ENCODE measurements at regions not wholly inside any gene's neighbourhood (a gene's known extent, or its start where the extent isn't known, plus 50 kb on each side); places are given as distances from the start of the nearest gene placed in this dataset.
"Not testable (repeated sequence)": the region's sequence is repeated elsewhere in the genome, so short reads cannot be mapped to it uniquely, and the experiment has no call there.

DNA sequence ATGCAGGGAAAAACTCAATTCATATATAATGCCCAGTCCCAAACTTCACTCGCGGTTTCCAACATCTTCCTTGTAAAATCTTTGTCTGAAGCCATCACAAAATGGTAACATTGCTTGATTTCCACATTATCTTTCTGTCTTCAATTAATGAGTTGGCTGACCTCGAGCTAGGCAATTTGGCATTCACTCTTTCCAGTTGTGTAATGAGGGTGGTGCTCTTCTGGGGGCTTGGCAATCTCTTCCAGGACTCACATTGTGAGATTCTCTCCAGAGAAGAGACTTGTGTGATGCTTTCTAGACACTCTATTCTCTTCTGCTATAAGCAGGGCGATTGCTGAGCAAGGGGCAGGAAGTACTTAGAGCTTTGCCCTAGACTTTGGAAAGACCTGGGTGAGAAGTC, 179.5 kb downstream of the JCAD start:
- DNase-seq, result no peak

DNA sequence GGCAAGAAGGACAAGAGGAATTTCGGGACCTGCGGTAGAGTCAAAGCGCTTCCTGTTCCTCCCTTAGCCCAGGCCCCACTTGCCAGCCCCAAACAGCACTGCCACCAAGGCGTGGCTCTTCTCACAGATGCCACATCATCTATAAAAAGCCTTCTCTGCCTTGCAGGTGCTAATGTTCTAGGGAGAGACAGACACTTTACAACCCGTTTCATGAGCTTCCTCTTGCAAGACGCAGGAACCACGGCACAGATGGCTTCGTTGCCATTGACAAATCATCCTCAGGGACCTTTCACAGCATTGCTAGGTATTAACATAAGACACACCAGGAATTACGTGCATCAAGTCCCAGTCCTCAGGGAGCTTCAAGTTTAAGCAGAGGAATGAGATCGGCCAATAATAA, 180.9 kb downstream of the JCAD start:
- DNase-seq, result no peak

DNA sequence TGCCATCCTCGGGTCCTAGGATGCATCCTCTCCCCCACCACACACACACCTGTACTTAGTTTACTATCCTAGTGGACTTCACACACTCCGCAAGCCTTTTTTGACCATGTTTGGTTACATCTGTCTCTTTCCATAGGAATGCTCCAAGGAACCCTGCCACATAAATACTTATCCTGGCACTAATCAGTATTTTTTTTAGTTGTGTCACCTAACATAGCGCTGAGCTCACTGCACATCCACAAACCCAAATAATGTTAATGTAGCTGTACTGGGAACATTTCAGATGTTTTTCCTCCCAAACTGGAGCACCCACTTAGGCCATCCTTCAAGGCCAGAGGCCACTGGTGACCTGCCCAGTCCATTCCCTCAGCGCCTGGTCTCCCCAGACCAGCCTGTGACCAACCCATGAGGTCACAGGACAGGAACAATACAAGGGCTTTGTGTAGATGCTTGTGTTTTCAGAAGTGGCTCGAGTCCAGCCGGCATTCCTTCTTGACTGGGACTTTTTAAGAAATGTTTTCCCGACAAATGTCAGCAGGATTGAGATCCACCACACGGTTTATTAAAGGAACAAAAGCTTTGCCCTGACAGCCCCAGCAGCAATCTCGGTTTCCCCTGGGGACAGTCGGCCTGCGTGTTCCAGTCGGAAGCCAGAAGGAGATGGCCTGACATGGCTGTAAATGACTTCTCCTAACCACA, 181.4 kb downstream of the JCAD start:
- no peak for DNase-seq

DNA sequence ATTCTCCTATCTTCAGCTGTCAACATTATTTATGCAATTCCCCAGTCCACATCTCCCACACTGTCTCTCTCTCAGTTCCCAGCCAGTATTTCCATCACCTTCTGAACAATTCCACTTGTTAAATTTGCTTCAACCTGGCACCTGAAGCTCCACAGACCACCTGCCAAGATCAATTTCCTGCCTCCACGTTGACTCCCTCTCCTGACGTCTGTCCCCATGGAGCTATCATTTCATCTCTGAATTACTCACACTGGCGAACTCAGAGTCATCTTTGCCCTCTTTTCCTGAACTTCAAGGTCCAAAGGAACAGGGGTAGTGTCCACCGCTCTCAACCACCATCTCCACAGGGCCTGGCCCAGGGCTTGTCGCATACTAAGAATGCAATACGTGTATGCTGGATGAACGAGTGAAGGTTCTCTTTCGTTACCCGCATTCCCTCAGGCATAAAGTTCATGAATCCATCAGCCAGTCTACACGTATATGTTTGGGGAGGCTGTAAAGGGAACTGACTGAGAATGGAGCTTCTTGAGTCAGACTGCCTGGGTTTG, 183.3 kb downstream of the JCAD start:
- DNase-seq, result no peak

DNA sequence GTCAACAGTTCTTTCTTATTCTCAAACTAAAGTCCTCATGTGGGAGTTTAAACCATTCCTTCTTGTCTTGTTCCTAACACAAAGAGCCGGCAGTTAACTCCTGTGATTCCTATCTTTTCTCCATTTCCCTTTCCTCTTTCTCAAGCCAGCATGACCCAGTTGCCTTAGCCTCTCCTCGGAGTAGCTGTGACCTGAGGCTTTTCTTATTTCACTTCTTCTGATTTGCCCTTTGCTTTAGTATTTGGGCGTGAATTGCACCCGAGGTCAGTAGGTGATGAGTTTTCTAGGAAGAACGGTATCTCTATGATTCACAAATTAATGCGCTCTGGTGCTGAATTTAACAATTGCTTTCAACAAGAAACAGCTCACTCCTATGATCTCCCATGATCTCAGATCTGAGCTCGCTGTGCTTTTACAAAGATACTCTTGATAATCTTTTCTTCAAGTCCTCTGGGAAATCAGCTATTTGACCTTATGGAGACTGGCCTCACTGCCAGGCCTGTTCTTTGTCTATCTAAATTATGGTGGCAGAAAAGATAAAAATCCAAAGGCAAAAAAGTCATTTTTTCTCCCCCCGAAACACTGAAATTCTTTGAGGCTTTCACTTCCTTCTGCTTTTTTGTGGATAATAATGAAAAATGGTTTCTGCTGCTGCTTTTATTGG, 184.6 kb downstream of the JCAD start:
- DNase-seq, result peak; percentile 4

- DNase-seq, result no peak
These were observed 185.4 kb downstream of the JCAD start for GRCh38 chr10:29873941-29874484.

- no peak for DNase-seq
These were observed 188.8 kb downstream of the JCAD start for GRCh38 chr10:29870522-29871044.

DNA sequence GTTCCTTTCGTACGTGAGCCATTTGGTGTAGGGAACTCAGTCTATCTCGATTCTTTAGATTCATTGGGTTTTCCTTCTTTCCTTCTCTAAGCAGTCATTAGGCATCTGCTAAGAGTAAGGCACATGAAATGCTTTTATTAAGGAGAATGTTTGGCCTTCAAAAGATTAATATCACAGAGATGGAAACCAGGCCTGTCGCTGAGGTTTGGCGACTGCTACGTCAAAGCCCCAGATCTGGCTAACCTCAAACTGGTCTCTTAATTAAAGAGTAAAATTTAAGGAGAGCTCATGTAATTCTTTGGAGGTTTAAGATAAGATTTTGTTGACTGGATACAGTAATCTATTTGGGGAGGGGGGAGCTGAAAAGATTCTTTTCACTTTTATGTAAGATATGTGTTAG, 189.8 kb downstream of the JCAD start:
- no peak for DNase-seq

DNA sequence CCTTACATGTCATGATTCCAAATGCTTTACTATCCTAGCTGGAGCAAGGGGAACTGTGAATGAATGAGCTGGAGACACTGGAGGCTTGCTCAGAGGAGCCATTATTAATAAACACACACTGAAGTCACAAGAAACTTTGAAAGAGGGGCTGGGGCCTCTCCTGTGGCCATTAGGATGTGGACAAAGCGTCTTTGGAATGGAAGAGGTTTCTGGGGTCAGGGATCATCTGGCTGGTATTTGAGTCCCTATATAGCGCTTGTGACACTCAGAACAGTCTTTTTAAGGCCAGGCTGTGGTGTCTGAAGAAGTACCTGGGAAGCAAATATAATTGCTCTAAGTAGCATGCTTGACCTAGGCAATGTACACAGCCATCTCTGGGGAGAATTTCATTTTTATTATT, 193.0 kb downstream of the JCAD start:
- no peak for DNase-seq

DNA sequence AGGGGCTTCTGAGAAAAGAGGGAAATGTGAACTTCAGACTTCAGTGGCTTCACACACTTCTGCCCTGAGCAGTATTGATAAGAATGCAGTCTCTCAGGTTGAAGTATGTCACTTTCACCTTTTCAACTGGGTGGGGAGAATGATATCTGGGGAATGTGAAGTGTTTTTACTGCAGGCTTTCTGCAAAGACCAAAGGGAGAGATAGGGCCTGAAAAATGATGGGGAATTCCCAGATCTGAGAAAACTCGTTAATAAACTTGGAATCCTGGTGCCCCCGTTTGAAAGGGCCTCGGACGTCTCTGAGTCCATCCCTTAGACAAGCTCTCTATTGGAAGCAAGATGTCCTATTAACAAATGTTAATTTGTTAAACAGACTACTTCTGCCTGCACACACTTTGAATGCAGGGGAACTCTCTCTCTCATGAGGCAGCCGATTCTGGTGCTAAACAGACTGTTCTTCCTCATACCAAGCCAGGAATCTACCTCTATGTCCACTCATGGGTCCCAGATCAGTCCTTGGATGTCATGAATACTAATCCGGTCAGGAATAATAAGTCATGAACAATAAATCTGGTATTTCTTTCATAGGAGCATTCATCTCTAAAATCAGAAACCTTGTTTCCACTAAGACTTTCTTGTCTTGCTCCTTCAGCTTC, 193.6 kb downstream of the JCAD start:
- DNase-seq, result no peak

DNA sequence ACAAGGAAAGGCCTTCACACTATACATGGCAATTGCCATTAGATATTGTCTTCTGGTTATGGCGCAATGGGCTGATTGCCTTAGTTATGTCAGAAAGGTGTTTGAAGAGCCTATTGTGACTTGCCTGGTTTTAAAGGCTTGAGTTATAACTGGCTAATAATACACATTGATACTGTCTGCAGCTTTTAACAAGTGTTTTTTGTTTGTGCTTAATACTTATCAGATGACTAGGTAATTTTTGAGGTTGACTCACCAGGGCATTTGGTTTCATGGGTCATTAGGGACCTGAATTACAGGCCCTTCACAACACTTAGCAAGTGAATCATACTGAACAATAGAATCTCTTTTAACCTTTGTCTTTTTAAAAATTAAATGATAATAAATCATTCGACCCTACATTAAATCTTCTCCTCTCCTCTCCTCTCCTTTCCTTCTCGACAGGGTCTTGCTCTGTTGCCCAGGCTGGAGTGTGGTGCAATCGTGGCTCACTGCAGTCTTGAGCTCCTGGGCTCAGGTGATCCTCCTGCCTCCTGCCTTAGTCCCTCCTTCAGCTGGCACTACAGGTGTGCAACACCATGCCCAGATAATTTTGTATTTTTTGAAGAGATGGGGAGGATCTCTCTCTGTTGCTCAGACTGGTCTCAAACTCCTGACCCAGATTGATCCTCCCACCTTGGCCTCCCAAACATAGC, 196.3 kb downstream of the JCAD start:
- DNase-seq, result no peak

DNA sequence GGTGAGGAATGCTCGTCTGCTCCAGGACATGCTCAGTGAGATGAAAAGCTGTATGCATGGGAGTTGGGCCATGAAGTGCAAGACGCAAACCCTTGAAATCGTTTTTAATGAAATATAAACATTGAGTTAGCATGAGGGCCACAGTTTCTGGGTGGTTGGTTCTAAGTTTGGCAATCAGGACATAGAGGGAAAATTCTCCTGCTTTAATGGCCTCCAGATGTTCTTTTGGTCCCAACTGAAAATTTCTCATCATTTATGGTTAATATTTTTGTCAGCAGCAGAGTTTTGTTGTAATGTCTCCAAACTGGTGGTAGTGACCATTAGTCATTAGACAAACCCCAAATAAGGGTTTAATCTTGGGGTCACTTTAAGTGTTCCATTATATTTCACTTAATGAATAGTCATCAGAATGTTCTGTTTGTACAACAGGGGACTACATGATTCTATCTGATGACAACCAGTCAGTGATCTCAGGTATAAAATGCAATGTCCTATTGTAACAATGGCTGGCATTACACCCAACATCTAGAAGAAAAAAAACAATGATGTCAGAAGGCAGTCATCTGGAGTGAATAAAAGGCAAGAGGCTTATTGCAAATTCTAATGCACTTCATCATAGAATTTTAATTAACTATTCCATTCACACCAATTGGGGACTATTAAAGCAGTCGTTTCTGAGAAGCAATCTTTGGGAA, 197.4 kb downstream of the JCAD start:
- DNase-seq, result no peak

DNA sequence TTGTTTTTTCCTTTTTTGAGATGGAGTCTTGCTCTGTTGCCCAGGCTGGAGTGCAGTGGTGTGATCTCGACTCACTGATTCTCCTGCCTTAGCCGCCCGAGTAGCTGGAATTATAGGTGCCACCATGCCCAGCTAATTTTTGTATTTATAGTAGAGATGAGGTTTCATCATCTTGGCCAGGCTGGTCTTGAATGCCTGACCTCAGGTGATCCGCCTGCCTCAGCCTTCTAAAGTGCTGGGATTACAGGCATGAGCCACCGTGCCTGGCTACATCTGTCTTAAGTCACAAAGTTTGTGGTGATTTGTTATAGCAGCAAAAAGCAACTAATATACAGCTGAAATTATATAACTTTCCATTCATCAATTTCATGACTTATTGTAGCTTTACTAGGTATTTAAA, 198.2 kb downstream of the JCAD start:
- DNase-seq, result not testable (repeated sequence)

GRCh38 chr10:29860166-29860565, 199.2 kb downstream of the JCAD start:
- DNase-seq, result no peak

- DNase-seq, result no peak
These were observed 199.8 kb downstream of the JCAD start for GRCh38 chr10:29859521-29860130.

GRCh38 chr10:29858702-29859267, 200.6 kb downstream of the JCAD start:
- DNase-seq, result no peak

- peak; percentile 66 for DNase-seq
These were observed 201.3 kb downstream of the JCAD start for GRCh38 chr10:29857843-29858701.

DNA sequence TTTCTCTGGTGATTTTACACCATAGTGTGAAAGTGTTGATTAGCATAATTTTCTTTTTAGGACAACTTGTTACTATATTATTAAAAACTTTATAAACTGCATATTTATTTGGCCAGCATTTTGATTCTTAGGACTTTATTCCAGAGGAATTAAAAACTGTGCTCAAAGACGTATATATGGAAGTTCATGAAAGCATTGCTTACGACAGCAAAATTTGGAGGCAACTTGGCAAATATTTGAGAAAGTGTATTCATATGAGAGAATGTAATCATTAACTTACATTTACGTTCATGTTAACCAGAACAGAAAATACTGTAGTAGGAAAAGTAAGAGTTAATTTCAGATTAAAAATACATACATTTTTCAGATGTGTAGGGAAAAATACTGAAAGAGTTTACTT, 203.1 kb downstream of the JCAD start:
- DNase-seq, result no peak

DNA sequence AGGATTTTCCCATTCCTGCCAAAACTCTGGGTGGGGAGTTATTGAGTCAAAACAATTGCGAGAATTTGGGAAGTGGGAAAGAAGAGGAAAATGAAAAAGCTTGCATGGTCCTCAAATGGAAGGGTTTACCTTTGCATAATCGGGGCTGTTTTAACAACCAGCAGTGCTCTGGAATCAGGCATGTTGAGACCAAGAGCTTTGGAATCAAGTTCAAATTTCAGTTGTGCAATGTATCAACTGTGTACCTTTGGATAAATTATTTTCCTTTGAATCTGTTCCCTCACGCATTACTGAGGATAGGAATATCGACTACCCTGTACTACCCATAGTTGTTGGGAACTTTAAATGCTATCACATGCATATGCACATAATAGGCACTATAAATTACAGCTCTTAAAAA, 205.5 kb downstream of the JCAD start:
- DNase-seq, result no peak

DNA sequence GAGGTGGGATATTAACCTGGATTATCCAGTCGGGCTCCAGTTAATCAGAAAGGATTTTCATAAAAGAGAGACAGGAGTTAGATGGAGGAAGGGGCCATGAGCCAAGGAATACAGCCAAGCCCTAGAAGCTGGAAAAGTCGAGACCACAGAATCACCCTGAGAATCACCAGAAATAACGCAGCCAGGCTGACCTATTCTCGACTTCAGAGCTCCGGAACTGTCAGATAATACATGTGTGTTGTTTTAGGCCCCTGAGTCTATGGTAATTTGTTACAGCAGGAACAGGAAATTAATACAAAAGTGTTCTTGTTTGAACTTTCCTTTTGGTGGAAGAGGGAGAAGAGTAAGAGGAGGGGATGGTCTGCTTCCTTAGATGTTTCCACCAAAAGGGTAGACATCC, 208.1 kb downstream of the JCAD start:
- DNase-seq, result no peak

All from inflammatory macrophage treated with lipopolysaccharide for 4 hours (primary cell).